Neuronal stem cell (in vitro differentiated cells): ENCODE measurements at regions not wholly inside any gene's neighbourhood (a gene's known extent, or its start where the extent isn't known, plus 50 kb on each side); places are given as distances from the start of the nearest gene placed in this dataset.

ENCODE experiments used
- DNase-seq: peaks from one replicate; pipeline ENCODE4 v3.0.0-alpha.2; 2013; ENCODE audit warnings: low spot score
- H2AFZ ChIP-seq: one replicate; pipeline ENCODE4 v1.6.1; 2013; ENCODE audit warnings: mild to moderate bottlenecking, low read length, inconsistent platforms
- H2AK5ac ChIP-seq: 2 replicates; pipeline ENCODE4 v1.6.1; 2013; ENCODE audit warnings: low read depth, mild to moderate bottlenecking, inconsistent platforms, low read length, moderate library complexity, mixed read lengths
- H2BK120ac ChIP-seq: 2 replicates; pipeline ENCODE4 v1.6.1; 2013; ENCODE audit warnings: low read depth, mild to moderate bottlenecking, inconsistent platforms, low read length, moderate library complexity, mixed read lengths
- H2BK12ac ChIP-seq: one replicate; pipeline ENCODE4 v1.6.1; 2013; ENCODE audit warnings: low read length, inconsistent platforms
- H2BK15ac ChIP-seq: 2 replicates; pipeline ENCODE4 v1.6.1; 2013; ENCODE audit warnings: mild to moderate bottlenecking, low read length, inconsistent platforms, mixed read lengths
- H2BK5ac ChIP-seq: one replicate; pipeline ENCODE4 v1.6.1; 2013; ENCODE audit warnings: inconsistent platforms, mild to moderate bottlenecking, low read length, moderate library complexity
- H3K14ac ChIP-seq: one replicate; pipeline ENCODE4 v1.6.1; 2013; ENCODE audit warnings: low read length, inconsistent platforms
- H3K18ac ChIP-seq: 2 replicates; pipeline ENCODE4 v1.6.1; 2013; ENCODE audit warnings: low read length, inconsistent platforms
- H3K23ac ChIP-seq: 2 replicates; pipeline ENCODE4 v1.6.1; 2013; ENCODE audit warnings: low read depth, mild to moderate bottlenecking, mixed read lengths, low read length, inconsistent platforms; ENCODE audit not compliant: poor library complexity
- H3K27ac ChIP-seq: replicated peaks from 3 replicates; pipeline ENCODE4 v1.5.1; 2013; ENCODE audit warnings: low read length, inconsistent platforms
- H3K27me3 ChIP-seq, 3 experiments: 2 replicates each; pipeline ENCODE4 v1.6.1; 2013; ENCODE audit warnings: low read length in 3 of 3, mild to moderate bottlenecking in 2 of 3, inconsistent platforms in 1 of 3, low read depth in 1 of 3, mixed read lengths in 1 of 3, moderate library complexity in 1 of 3; ENCODE audit not compliant: control insufficient read depth in 3 of 3, insufficient read depth in 3 of 3
- H3K36me3 ChIP-seq, 2 donors: replicated peaks in 1 of 2; 2 replicates each; pipeline ENCODE4 v1.6.1; 2013; ENCODE audit warnings: low read length in 2 of 2; ENCODE audit not compliant: control insufficient read depth in 2 of 2, insufficient read depth in 2 of 2
- H3K4ac ChIP-seq: 2 replicates; pipeline ENCODE4 v1.6.1; 2013; ENCODE audit warnings: inconsistent platforms, mild to moderate bottlenecking, low read length, moderate library complexity
- H3K4me1 ChIP-seq, 2 donors: 1 replicate in 1 of 2; 2 replicates in 1 of 2; pipeline ENCODE4 v1.6.1; 2013; ENCODE audit warnings: low read length in 2 of 2, low read depth in 1 of 2; ENCODE audit not compliant: control insufficient read depth in 2 of 2, insufficient read depth in 1 of 2
- H3K4me2 ChIP-seq: one replicate; pipeline ENCODE4 v1.6.1; 2013; ENCODE audit warnings: mild to moderate bottlenecking, low read length, inconsistent platforms; ENCODE audit not compliant: insufficient read depth, poor library complexity, severe bottlenecking
- H3K4me3 ChIP-seq, 2 donors: 2 replicates each; pipeline ENCODE4 v1.5.1; 2013; ENCODE audit warnings: low read length in 2 of 2, mild to moderate bottlenecking in 2 of 2, inconsistent platforms in 1 of 2, moderate library complexity in 1 of 2
- H3K79me1 ChIP-seq: one replicate; pipeline ENCODE4 v1.6.1; 2013; ENCODE audit warnings: low read depth, mild to moderate bottlenecking, inconsistent platforms, low read length, moderate library complexity
- H3K9ac ChIP-seq: one replicate; pipeline ENCODE4 v1.6.1; 2013; ENCODE audit warnings: mild to moderate bottlenecking, low read depth, low read length, inconsistent platforms; ENCODE audit not compliant: poor library complexity
- H3K9me3 ChIP-seq, 2 donors: replicated peaks in 1 of 2; 2 replicates each; pipeline versions ENCODE3 to v1.6.1; 2013; ENCODE audit warnings: low read length in 2 of 2, mild to moderate bottlenecking in 2 of 2, inconsistent platforms in 1 of 2, low read depth in 1 of 2, mixed read lengths in 1 of 2, moderate library complexity in 1 of 2; ENCODE audit not compliant: control insufficient read depth in 2 of 2, insufficient read depth in 1 of 2
- H4K8ac ChIP-seq: one replicate; pipeline ENCODE4 v1.6.1; 2013; ENCODE audit warnings: low read depth, mild to moderate bottlenecking, inconsistent platforms, low read length, moderate library complexity
- H4K91ac ChIP-seq: one replicate; pipeline ENCODE4 v1.6.1; 2013; ENCODE audit warnings: low read length, low read depth, mild to moderate bottlenecking, inconsistent platforms; ENCODE audit not compliant: poor library complexity
- WGBS, 2 donors: extraction: QIAGEN DNeasy Blood & Tissue Kit; methylation state at CpG; one replicate each; pipeline ENCODE4 v1.1.7; 2013; ENCODE audit warnings: missing lambda C conversion rate in 2 of 2, mixed read lengths in 1 of 2; ENCODE audit not compliant: insufficient read length in 2 of 2, insufficient replicate concordance in 1 of 2; ENCODE audit errors: extremely low coverage in 2 of 2; 5-methylcytosine and 5-hydroxymethylcytosine counted together

- no peak overlapping the region for H2AFZ ChIP-seq
- WGBS, 2 donors: no CpG with 5 or more reads among the region's 6 CpGs
Measured at GRCh38 chr3:45317710-45318109, 70.7 kb upstream of the LARS2 start.

GRCh38 chr3:45318689-45319088, 69.7 kb upstream of the LARS2 start:
- Histone ChIP-seq H2AFZ (no peak overlapping the region), H3K9me3 (no peaks in the 10 kb centered on the region), H2BK120ac (no peak overlapping the region), H2BK5ac (no peak overlapping the region), H3K4me2 (no peak overlapping the region), H2BK12ac (no peak overlapping the region), H2BK15ac (no peak overlapping the region), H3K9ac (no peak overlapping the region), H3K79me1 (no peaks in the 10 kb centered on the region), H3K4me1 (no peaks in the 10 kb centered on the region), H3K4ac (no peak overlapping the region), H4K91ac (no peak overlapping the region), H3K36me3 (no peaks in the 10 kb centered on the region), H3K14ac (no peak overlapping the region), H3K4me3 (no peak overlapping the region), H3K18ac (no peak overlapping the region), H3K23ac (no peak overlapping the region), H3K27ac (no peak overlapping the region), H3K27me3 (peaks cover 0 to 19% (median 0%) of the 10 kb centered on the region in 3 experiments), H4K8ac (no peak overlapping the region), H2AK5ac (no peak overlapping the region)
- no CpG with 5 or more reads among the region's 2 CpGs for WGBS, 2 donors
- DNase-seq: no peak

More at GRCh38 chr3:45317710-45318109, 70.7 kb upstream of the LARS2 start:
- Histone ChIP-seq H3K36me3 (no peaks in the 10 kb centered on the region), H3K9ac (no peak overlapping the region), H3K23ac (no peak overlapping the region), H3K4ac (no peak overlapping the region), H3K4me1 (peaks cover 0 to 3% of the 10 kb centered on the region in 2 donors), H3K79me1 (no peaks in the 10 kb centered on the region), H2BK5ac (no peak overlapping the region), H3K14ac (no peak overlapping the region), H4K8ac (no peak overlapping the region), H3K27ac (no peak overlapping the region), H3K9me3 (no peaks in the 10 kb centered on the region), H3K4me2 (no peak overlapping the region), H2AK5ac (no peak overlapping the region), H3K27me3 (peaks cover 0 to 24% (median 0%) of the 10 kb centered on the region in 3 experiments), H4K91ac (no peak overlapping the region), H2BK15ac (no peak overlapping the region), H2BK120ac (no peak overlapping the region), H3K18ac (no peak overlapping the region), H3K4me3 (no peak overlapping the region), H2BK12ac (no peak overlapping the region)
- DNase-seq: no peak

- Histone ChIP-seq H3K36me3 (no peaks in the 10 kb centered on the region), H3K4me1 (no peaks in the 10 kb centered on the region), H3K27ac (no peak overlapping the region), H2AK5ac (no peak overlapping the region), H3K18ac (no peak overlapping the region), H2BK12ac (no peak overlapping the region), H3K4ac (no peak overlapping the region), H3K4me3 (no peak overlapping the region), H3K27me3 (peaks cover 0 to 16% (median 0%) of the 10 kb centered on the region in 3 experiments), H3K9ac (no peak overlapping the region), H3K4me2 (no peak overlapping the region), H3K14ac (no peak overlapping the region), H4K91ac (no peak overlapping the region), H4K8ac (no peak overlapping the region), H2BK5ac (no peak overlapping the region), H3K9me3 (no peaks in the 10 kb centered on the region), H3K23ac (no peak overlapping the region), H3K79me1 (no peaks in the 10 kb centered on the region), H2BK15ac (no peak overlapping the region), H2BK120ac (no peak overlapping the region), H2AFZ (no peak overlapping the region)
- DNase-seq: no peak
- no CpG with 5 or more reads among the region's 10 CpGs for WGBS, 2 donors
Measured at GRCh38 chr3:45319231-45319995, 69.0 kb upstream of the LARS2 start.

- no peak overlapping the region for H3K4ac ChIP-seq
- H3K4me1 ChIP-seq: no peaks in the 10 kb centered on the region
- H3K23ac ChIP-seq: no peak overlapping the region
- no peaks in the 10 kb centered on the region for H3K9me3 ChIP-seq
- no peak overlapping the region for H3K27ac ChIP-seq
- H4K8ac ChIP-seq: no peak overlapping the region
- WGBS, 2 donors: no CpG with 5 or more reads among the region's 3 CpGs
- no peak overlapping the region for H2BK12ac ChIP-seq
- DNase-seq: no peak
- H3K36me3 ChIP-seq: no peaks in the 10 kb centered on the region
- no peak overlapping the region for H3K18ac ChIP-seq
- H3K27me3 ChIP-seq: peaks cover 0 to 16% (median 0%) of the 10 kb centered on the region in 3 experiments
- H3K79me1 ChIP-seq: no peaks in the 10 kb centered on the region
- no peak overlapping the region for H2AFZ ChIP-seq
- H2BK5ac ChIP-seq: no peak overlapping the region
- H2BK120ac ChIP-seq: no peak overlapping the region
- no peak overlapping the region for H3K9ac ChIP-seq
- no peak overlapping the region for H2BK15ac ChIP-seq
- H3K4me3 ChIP-seq: no peak overlapping the region
- no peak overlapping the region for H4K91ac ChIP-seq
- H3K4me2 ChIP-seq: no peak overlapping the region
- no peak overlapping the region for H3K14ac ChIP-seq
- no peak overlapping the region for H2AK5ac ChIP-seq
Measured at GRCh38 chr3:45319996-45320305, 68.4 kb upstream of the LARS2 start.
